ENCODE measurements at regions not wholly inside any gene's neighbourhood (a gene's known extent, or its start where the extent isn't known, plus 50 kb on each side); places are given as distances from the start of the nearest gene placed in this dataset.

DNA sequence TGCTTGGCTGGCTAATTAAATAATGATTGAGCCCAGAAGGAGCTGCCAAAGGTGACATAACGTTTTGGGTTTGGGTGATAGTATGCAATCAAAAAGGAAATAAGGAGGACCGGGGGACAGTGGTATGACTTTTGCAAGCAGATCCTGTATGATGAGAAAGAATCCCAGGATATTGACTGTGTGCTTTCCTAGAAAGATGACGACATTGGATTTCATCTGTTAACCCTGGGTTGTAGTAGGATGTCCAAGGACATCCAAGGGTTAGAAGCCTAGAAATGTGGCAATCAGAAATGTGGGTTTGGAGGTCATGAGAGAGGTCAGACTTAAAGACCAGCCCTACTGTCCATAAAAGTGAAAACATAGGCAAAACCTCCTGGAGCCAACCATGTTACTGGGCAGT lies 50.3 kb upstream of the HMHB1 start:
- H3K79me2 ChIP-seq (ENCODE audit: control insufficient read depth, insufficient read depth, low read length, unreplicated experiment) = no peaks in the 10 kb centered on the region
- H3K4me3 ChIP-seq (ENCODE audit: low read depth, low read length) = no peak overlapping the region
- no peak overlapping the region for H3K27ac ChIP-seq (ENCODE audit: low read depth, low read length)
- H3K27me3 ChIP-seq (ENCODE audit: insufficient read depth, low read length) = no peaks in the 10 kb centered on the region
- H3K4me1 ChIP-seq (ENCODE audit: control insufficient read depth, insufficient read depth, low read length, unreplicated experiment) = no peaks in the 10 kb centered on the region
- no peak overlapping the region for H2AFZ ChIP-seq (ENCODE audit: low read length, unreplicated experiment)
- no peaks in the 10 kb centered on the region for H3K36me3 ChIP-seq (ENCODE audit: insufficient read depth, low read length)

DNA sequence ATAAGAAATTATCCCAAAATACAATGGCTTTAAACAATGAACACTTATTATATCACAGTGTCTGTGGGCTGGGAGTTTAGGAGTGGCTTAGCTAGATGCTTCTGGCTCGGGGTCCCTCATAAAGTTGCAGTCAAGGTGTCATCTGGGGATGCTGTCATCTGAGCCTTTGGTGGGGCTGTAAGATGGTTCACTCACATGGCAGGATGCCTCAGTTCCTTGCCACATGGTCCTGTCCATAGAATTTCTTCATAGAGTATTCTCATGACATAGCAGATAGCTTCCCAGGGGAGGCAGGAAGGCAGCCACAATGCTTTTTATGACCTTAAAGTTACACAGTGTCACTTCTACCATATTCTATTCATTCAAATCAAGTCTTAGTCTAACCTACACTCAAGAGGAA lies 51.2 kb upstream of the HMHB1 start:
- Histone ChIP-seq H3K36me3 (ENCODE audit: insufficient read depth, low read length) (no peaks in the 10 kb centered on the region), H3K4me3 (ENCODE audit: low read depth, low read length) (no peak overlapping the region), H3K79me2 (ENCODE audit: control insufficient read depth, insufficient read depth, low read length, unreplicated experiment) (no peaks in the 10 kb centered on the region), H3K27me3 (ENCODE audit: insufficient read depth, low read length) (no peaks in the 10 kb centered on the region), H2AFZ (ENCODE audit: low read length, unreplicated experiment) (no peak overlapping the region), H3K27ac (ENCODE audit: low read depth, low read length) (no peak overlapping the region), H3K4me1 (ENCODE audit: control insufficient read depth, insufficient read depth, low read length, unreplicated experiment) (no peaks in the 10 kb centered on the region)

DNA sequence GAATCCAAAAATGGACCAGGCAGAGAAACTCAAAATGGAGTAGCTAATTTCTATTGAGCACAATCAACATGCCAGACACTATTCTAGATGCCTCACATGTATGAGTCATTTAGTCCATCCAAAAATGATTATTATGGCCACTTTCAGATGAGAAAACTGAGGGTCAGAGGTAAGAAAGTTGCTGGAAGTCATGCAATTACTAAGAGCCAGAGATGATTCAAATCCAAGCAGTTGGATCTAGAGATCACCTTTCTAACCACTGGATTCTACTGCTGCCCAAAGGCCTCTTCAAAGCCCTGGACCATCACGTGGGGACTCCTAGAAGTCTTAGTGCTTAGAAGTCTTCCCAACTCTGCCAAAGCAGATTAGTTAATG lies 51.8 kb upstream of the HMHB1 start:
- H3K79me2 ChIP-seq (ENCODE audit: control insufficient read depth, insufficient read depth, low read length, unreplicated experiment) = no peaks in the 10 kb centered on the region
- no peak overlapping the region for H3K27ac ChIP-seq (ENCODE audit: low read depth, low read length)
- no peaks in the 10 kb centered on the region for H3K27me3 ChIP-seq (ENCODE audit: insufficient read depth, low read length)
- no peaks in the 10 kb centered on the region for H3K4me1 ChIP-seq (ENCODE audit: control insufficient read depth, insufficient read depth, low read length, unreplicated experiment)
- no peak overlapping the region for H2AFZ ChIP-seq (ENCODE audit: low read length, unreplicated experiment)
- H3K4me3 ChIP-seq (ENCODE audit: low read depth, low read length) = no peak overlapping the region
- H3K36me3 ChIP-seq (ENCODE audit: insufficient read depth, low read length) = no peaks in the 10 kb centered on the region

GRCh38 chr5:143759396-143760130 lies 52.4 kb upstream of the HMHB1 start:
- no peak overlapping the region for H3K27ac ChIP-seq (ENCODE audit: low read depth, low read length)
- no peaks in the 10 kb centered on the region for H3K79me2 ChIP-seq (ENCODE audit: control insufficient read depth, insufficient read depth, low read length, unreplicated experiment)
- H3K4me1 ChIP-seq (ENCODE audit: control insufficient read depth, insufficient read depth, low read length, unreplicated experiment) = no peaks in the 10 kb centered on the region
- H3K36me3 ChIP-seq (ENCODE audit: insufficient read depth, low read length) = no peaks in the 10 kb centered on the region
- no peak overlapping the region for H3K4me3 ChIP-seq (ENCODE audit: low read depth, low read length)
- no peak overlapping the region for H2AFZ ChIP-seq (ENCODE audit: low read length, unreplicated experiment)
- H3K27me3 ChIP-seq (ENCODE audit: insufficient read depth, low read length) = no peaks in the 10 kb centered on the region

DNA sequence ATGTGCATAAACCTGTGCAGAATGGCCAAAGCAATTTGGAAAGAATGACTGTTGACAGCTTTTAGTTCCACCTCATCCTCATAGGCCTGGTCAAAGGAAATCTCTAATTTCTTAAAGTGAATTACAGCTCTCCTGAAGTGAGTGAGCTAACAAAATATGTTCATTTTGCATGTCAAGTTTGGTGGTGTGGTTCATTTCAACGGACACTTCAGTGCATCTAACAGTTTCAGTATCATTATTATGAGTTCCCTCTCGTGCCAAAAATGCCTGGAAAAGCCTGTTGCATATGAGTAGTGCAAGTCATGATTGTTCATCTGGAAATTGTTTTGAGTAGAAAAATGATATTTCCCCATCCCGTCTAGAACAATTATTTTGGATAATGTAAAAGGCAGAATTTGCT lies 53.2 kb upstream of the HMHB1 start:
- Histone ChIP-seq H3K36me3 (ENCODE audit: insufficient read depth, low read length) (no peaks in the 10 kb centered on the region), H2AFZ (ENCODE audit: low read length, unreplicated experiment) (no peak overlapping the region), H3K4me1 (ENCODE audit: control insufficient read depth, insufficient read depth, low read length, unreplicated experiment) (no peaks in the 10 kb centered on the region), H3K79me2 (ENCODE audit: control insufficient read depth, insufficient read depth, low read length, unreplicated experiment) (no peaks in the 10 kb centered on the region), H3K27ac (ENCODE audit: low read depth, low read length) (no peak overlapping the region), H3K27me3 (ENCODE audit: insufficient read depth, low read length) (no peaks in the 10 kb centered on the region), H3K4me3 (ENCODE audit: low read depth, low read length) (no peak overlapping the region)

GRCh38 chr5:143758015-143758414 lies 53.9 kb upstream of the HMHB1 start:
- no peak overlapping the region for H2AFZ ChIP-seq (ENCODE audit: low read length, unreplicated experiment)
- no peak overlapping the region for H3K27ac ChIP-seq (ENCODE audit: low read depth, low read length)

GRCh38 chr5:143757116-143757515 lies 54.8 kb upstream of the HMHB1 start:
- no peak overlapping the region for H2AFZ ChIP-seq (ENCODE audit: low read length, unreplicated experiment)

More at GRCh38 chr5:143758015-143758414, 53.9 kb upstream of the HMHB1 start:
- H3K4me1 ChIP-seq (ENCODE audit: control insufficient read depth, insufficient read depth, low read length, unreplicated experiment) = no peaks in the 10 kb centered on the region
- H3K79me2 ChIP-seq (ENCODE audit: control insufficient read depth, insufficient read depth, low read length, unreplicated experiment) = no peaks in the 10 kb centered on the region
- no peak overlapping the region for H3K4me3 ChIP-seq (ENCODE audit: low read depth, low read length)
- no peaks in the 10 kb centered on the region for H3K27me3 ChIP-seq (ENCODE audit: insufficient read depth, low read length)
- H3K36me3 ChIP-seq (ENCODE audit: insufficient read depth, low read length) = no peaks in the 10 kb centered on the region

DNA sequence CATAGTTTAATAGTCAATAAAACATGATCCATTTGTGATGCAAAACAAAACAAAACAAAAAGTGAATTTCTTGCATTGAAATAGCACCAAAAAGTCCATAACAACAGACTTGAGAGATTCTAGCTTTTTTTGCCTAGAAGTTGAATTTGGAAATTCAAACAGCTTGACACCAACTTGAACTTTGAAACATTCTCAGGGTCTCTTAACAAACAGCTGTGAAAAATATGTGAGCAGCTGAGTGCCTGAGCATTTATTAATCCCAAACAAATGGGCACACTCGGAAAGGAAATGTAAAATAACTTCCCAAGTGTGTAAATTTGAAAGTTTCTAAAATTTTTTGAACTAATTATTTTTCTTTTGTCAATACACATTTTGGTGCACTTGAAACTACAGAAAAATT lies 56.0 kb upstream of the HMHB1 start:
- H3K27ac ChIP-seq (ENCODE audit: low read depth, low read length) = no peak overlapping the region
- H3K4me3 ChIP-seq (ENCODE audit: low read depth, low read length) = no peak overlapping the region
- H3K79me2 ChIP-seq (ENCODE audit: control insufficient read depth, insufficient read depth, low read length, unreplicated experiment) = no peaks in the 10 kb centered on the region
- H3K36me3 ChIP-seq (ENCODE audit: insufficient read depth, low read length) = no peaks in the 10 kb centered on the region
- H3K27me3 ChIP-seq (ENCODE audit: insufficient read depth, low read length) = no peaks in the 10 kb centered on the region
- no peak overlapping the region for H2AFZ ChIP-seq (ENCODE audit: low read length, unreplicated experiment)
- no peaks in the 10 kb centered on the region for H3K4me1 ChIP-seq (ENCODE audit: control insufficient read depth, insufficient read depth, low read length, unreplicated experiment)

More at GRCh38 chr5:143757116-143757515, 54.8 kb upstream of the HMHB1 start:
- no peak overlapping the region for H3K27ac ChIP-seq (ENCODE audit: low read depth, low read length)
- H3K4me3 ChIP-seq (ENCODE audit: low read depth, low read length) = no peak overlapping the region
- no peaks in the 10 kb centered on the region for H3K79me2 ChIP-seq (ENCODE audit: control insufficient read depth, insufficient read depth, low read length, unreplicated experiment)
- no peaks in the 10 kb centered on the region for H3K36me3 ChIP-seq (ENCODE audit: insufficient read depth, low read length)
- H3K4me1 ChIP-seq (ENCODE audit: control insufficient read depth, insufficient read depth, low read length, unreplicated experiment) = no peaks in the 10 kb centered on the region
- no peaks in the 10 kb centered on the region for H3K27me3 ChIP-seq (ENCODE audit: insufficient read depth, low read length)

- no peaks in the 10 kb centered on the region for H3K27me3 ChIP-seq (ENCODE audit: insufficient read depth, low read length)
- H3K36me3 ChIP-seq (ENCODE audit: insufficient read depth, low read length) = no peaks in the 10 kb centered on the region
- H3K4me1 ChIP-seq (ENCODE audit: control insufficient read depth, insufficient read depth, low read length, unreplicated experiment) = no peaks in the 10 kb centered on the region
- no peaks in the 10 kb centered on the region for H3K79me2 ChIP-seq (ENCODE audit: control insufficient read depth, insufficient read depth, low read length, unreplicated experiment)
- no peak overlapping the region for H3K27ac ChIP-seq (ENCODE audit: low read depth, low read length)
- H3K4me3 ChIP-seq (ENCODE audit: low read depth, low read length) = no peak overlapping the region
- H2AFZ ChIP-seq (ENCODE audit: low read length, unreplicated experiment) = no peak overlapping the region
These were observed 59.7 kb upstream of the HMHB1 start for GRCh38 chr5:143752165-143752850.

DNA sequence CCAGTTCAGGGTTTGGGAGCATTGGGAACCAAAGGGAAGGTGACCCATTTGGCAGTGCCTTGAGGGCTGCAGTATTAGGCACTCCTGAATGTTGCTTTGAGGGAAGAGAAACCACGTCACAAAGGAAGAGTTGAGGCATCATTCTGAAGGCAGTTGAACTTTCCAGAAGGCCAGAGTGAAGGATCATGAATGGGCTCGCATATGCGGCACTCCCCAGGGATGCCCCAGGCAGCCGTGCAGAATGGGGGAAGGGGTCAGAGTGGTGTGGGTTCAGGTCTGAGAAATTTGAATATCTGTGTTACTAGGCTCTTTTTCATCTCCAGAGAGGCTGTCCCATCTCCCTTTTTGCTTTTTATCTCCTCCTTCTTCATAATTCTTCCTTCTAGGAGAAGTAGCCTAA lies 60.6 kb upstream of the HMHB1 start:
- H2AFZ ChIP-seq (ENCODE audit: low read length, unreplicated experiment) = no peak overlapping the region
- no peaks in the 10 kb centered on the region for H3K27me3 ChIP-seq (ENCODE audit: insufficient read depth, low read length)
- no peak overlapping the region for H3K4me3 ChIP-seq (ENCODE audit: low read depth, low read length)
- H3K27ac ChIP-seq (ENCODE audit: low read depth, low read length) = no peak overlapping the region
- no peaks in the 10 kb centered on the region for H3K36me3 ChIP-seq (ENCODE audit: insufficient read depth, low read length)
- H3K79me2 ChIP-seq (ENCODE audit: control insufficient read depth, insufficient read depth, low read length, unreplicated experiment) = no peaks in the 10 kb centered on the region
- H3K4me1 ChIP-seq (ENCODE audit: control insufficient read depth, insufficient read depth, low read length, unreplicated experiment) = no peaks in the 10 kb centered on the region

- no peaks in the 10 kb centered on the region for H3K79me2 ChIP-seq (ENCODE audit: control insufficient read depth, insufficient read depth, low read length, unreplicated experiment)
- H3K27ac ChIP-seq (ENCODE audit: low read depth, low read length) = no peak overlapping the region
- H2AFZ ChIP-seq (ENCODE audit: low read length, unreplicated experiment) = no peak overlapping the region
- no peaks in the 10 kb centered on the region for H3K36me3 ChIP-seq (ENCODE audit: insufficient read depth, low read length)
- H3K27me3 ChIP-seq (ENCODE audit: insufficient read depth, low read length) = no peaks in the 10 kb centered on the region
- H3K4me1 ChIP-seq (ENCODE audit: control insufficient read depth, insufficient read depth, low read length, unreplicated experiment) = no peaks in the 10 kb centered on the region
- no peak overlapping the region for H3K4me3 ChIP-seq (ENCODE audit: low read depth, low read length)
These were observed 62.3 kb upstream of the HMHB1 start for GRCh38 chr5:143749581-143750205.

Measured in ACC112 (cell line).